ENCODE measurements at regions not wholly inside any gene's neighbourhood (a gene's known extent, or its start where the extent isn't known, plus 50 kb on each side); places are given as distances from the start of the nearest gene placed in this dataset.
"Not testable (repeated sequence)": the region's sequence is repeated elsewhere in the genome, so short reads cannot be mapped to it uniquely, and the experiment has no call there.

GRCh38 chr4:59676389-59676788 lies 1523.7 kb upstream of the ADGRL3 start:
- DNase-seq (ENCODE audit: low read depth, low spot score) (no peak), FAIRE-seq (no peak), ATAC-seq (no peak)
- TF ChIP-seq SUZ12 (IDR thresholded peaks at IDR 0.05; ENCODE audit: unreplicated experiment) (no peak), NFXL1 (IDR thresholded peaks at IDR 0.05; ENCODE audit: borderline replicate concordance) (no peak), ASH2L (IDR thresholded peaks at IDR 0.05; ENCODE audit: borderline replicate concordance, low read depth) (no peak), MEF2A (IDR thresholded peaks at IDR 0.05; ENCODE audit: insufficient read depth, low read depth, low read length) (no peak)
- ChIA-PET SMC1A (ENCODE audit: uncharacterized antibody, unreplicated experiment) (no interaction called here), RAD21 (ENCODE audit: unreplicated experiment) (no interaction called here), POLR2A (no interaction called here), CTCF (no interaction called here)
- no TSS peak for BruUV-seq (replicated peaks)
- Histone ChIP-seq H3K27ac (ENCODE audit: control insufficient read depth, insufficient read depth) (no peak overlapping the region), H3K36me3 (ENCODE audit: control insufficient read depth in 2 of 2, insufficient read depth in 2 of 2, low read length in 1 of 2) (no peaks in the 10 kb centered on the region), H3K27me3 (replicated peaks in 1 of 2; ENCODE audit: control insufficient read depth in 2 of 2, insufficient read depth in 2 of 2, low read length in 1 of 2) (no peaks in the 10 kb centered on the region), H4K20me1 (ENCODE audit: control insufficient read depth, insufficient read depth) (no peaks in the 10 kb centered on the region), H3K79me2 (ENCODE audit: control insufficient read depth, insufficient read depth, low read length) (no peaks in the 10 kb centered on the region), H3K4me2 (ENCODE audit: control insufficient read depth, insufficient read depth) (no peak overlapping the region), H3K9me3 (replicated peaks; ENCODE audit: control insufficient read depth, insufficient read depth, low read length) (no peaks in the 10 kb centered on the region), H2AFZ (ENCODE audit: control insufficient read depth, low read depth, low read length) (no peak overlapping the region), H3K9ac (ENCODE audit: control insufficient read depth, insufficient read depth, low read length) (no peak overlapping the region), H3K4me3 (no peak overlapping the region), H3K4me1 (ENCODE audit: control insufficient read depth, insufficient read depth, low read length) (no peaks in the 10 kb centered on the region)
- WGBS (ENCODE audit: insufficient coverage, insufficient replicate concordance, low lambda C conversion rate, missing lambda C conversion rate), result 0% methylated on average over 1 of the region's 1 CpG
- intact Hi-C loops (cut with micrococcal nuclease; ENCODE audit: unreplicated experiment), result no loop called here
- in situ Hi-C loops (cut with MboI), result no loop called here

DNA sequence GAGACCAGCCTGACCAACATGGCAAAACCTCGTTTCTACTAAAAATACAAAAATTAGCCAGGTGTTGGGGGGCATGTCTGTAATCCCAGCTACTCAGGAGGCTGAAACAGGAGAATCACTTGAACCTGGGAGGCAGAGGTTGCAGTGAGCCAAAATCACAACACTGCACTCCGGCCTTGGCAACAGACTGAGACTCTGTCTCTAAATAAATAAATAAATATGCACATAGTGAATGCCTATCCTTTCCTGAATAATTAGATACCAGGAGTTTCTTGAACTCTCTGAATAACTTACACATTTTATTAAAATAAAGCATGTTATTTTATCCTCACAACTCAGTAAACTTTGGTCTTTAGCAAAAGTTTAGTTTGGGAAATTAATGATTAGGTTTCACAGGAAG lies 1523.1 kb upstream of the ADGRL3 start:
- H3K4me1 ChIP-seq (ENCODE audit: control insufficient read depth, insufficient read depth, low read length); intact Hi-C loops (cut with micrococcal nuclease; ENCODE audit: unreplicated experiment); DNase-seq (ENCODE audit: low read depth, low spot score); RAD21 ChIA-PET (ENCODE audit: unreplicated experiment); FAIRE-seq; H2AFZ ChIP-seq (ENCODE audit: control insufficient read depth, low read depth, low read length); POLR2A ChIA-PET; H3K27ac ChIP-seq (ENCODE audit: control insufficient read depth, insufficient read depth); in situ Hi-C loops (cut with MboI); SMC1A ChIA-PET (ENCODE audit: uncharacterized antibody, unreplicated experiment); H3K4me3 ChIP-seq; H3K79me2 ChIP-seq (ENCODE audit: control insufficient read depth, insufficient read depth, low read length); H3K9me3 ChIP-seq (replicated peaks; ENCODE audit: control insufficient read depth, insufficient read depth, low read length); H3K27me3 ChIP-seq (replicated peaks in 1 of 2; ENCODE audit: control insufficient read depth in 2 of 2, insufficient read depth in 2 of 2, low read length in 1 of 2); BruUV-seq (replicated peaks); CTCF ChIA-PET; H3K4me2 ChIP-seq (ENCODE audit: control insufficient read depth, insufficient read depth); ATAC-seq; H4K20me1 ChIP-seq (ENCODE audit: control insufficient read depth, insufficient read depth); H3K9ac ChIP-seq (ENCODE audit: control insufficient read depth, insufficient read depth, low read length); H3K36me3 ChIP-seq (ENCODE audit: control insufficient read depth in 2 of 2, insufficient read depth in 2 of 2, low read length in 1 of 2): not testable (repeated sequence)
- WGBS (ENCODE audit: insufficient coverage, insufficient replicate concordance, low lambda C conversion rate, missing lambda C conversion rate), result 20% methylated on average over 2 of the region's 2 CpGs

All from GM12878 (cell line).